Endothelial cell of umbilical vein (primary cell): ENCODE measurements at regions not wholly inside any gene's neighbourhood (a gene's known extent, or its start where the extent isn't known, plus 50 kb on each side); places are given as distances from the start of the nearest gene placed in this dataset.

Source experiments
- BruUV-seq: library from RNA; stranded (reverse); fragments of 400-500 nt; replicated peaks from 2 replicates; lab custom pipeline; 2021; lab: Mats Ljungman, UMichigan
- CTCF ChIA-PET: fragments of 300-600, 350-600 bp; sonication (Branson Sonifier 250); formaldehyde crosslinking; loops from one replicate; lab custom pipeline; 2021; ENCODE audit warnings: antibody characterized with exemption, inconsistent platforms; lab: Charles Lee
- POLR2A ChIA-PET: fragments of 300-600, 350-600 bp; sonication (Branson Sonifier 250); formaldehyde crosslinking; loops from one replicate; lab custom pipeline; 2021; ENCODE audit warnings: antibody characterized with exemption, inconsistent platforms; lab: Charles Lee
- DNase-seq: peaks from one replicate; pipeline ENCODE4 v3.0.0-alpha.2; 2011; ENCODE audit warnings: low read depth, low spot score
- FAIRE-seq: peaks from 2 replicates; lab custom pipeline; 2011; peaks lifted over from hg19 to GRCh38; lab: Jason Lieb, UNC
- H2AFZ ChIP-seq: 2 replicates; pipeline ENCODE4 v1.6.0; 2012; ENCODE audit warnings: low read depth, low read length, control low read depth, inconsistent platforms
- H3K27ac ChIP-seq: 2 replicates; pipeline ENCODE4 v1.5.1; 2011; ENCODE audit warnings: low read depth, mild to moderate bottlenecking, control low read depth, low read length, moderate library complexity; ENCODE audit not compliant: insufficient read depth
- H3K27me3 ChIP-seq, 2 experiments: 2 replicates each; pipeline versions ENCODE4 v1.6.0 to v1.6.1; 2011; ENCODE audit warnings: low read length in 2 of 2, mixed read lengths in 1 of 2; ENCODE audit not compliant: control insufficient read depth in 2 of 2, insufficient read depth in 2 of 2
- H3K36me3 ChIP-seq, 2 experiments: 2 replicates in 1 of 2; 3 replicates in 1 of 2; pipeline ENCODE4 v1.5.1; 2011; ENCODE audit warnings: low read length in 2 of 2, mild to moderate bottlenecking in 1 of 2, moderate library complexity in 1 of 2; ENCODE audit not compliant: control insufficient read depth in 2 of 2, insufficient read depth in 2 of 2; ENCODE audit errors: extremely low read depth in 1 of 2
- H3K4me1 ChIP-seq: 3 replicates; pipeline ENCODE4 v1.5.1; 2011; ENCODE audit warnings: mild to moderate bottlenecking, low read length; ENCODE audit not compliant: control insufficient read depth, insufficient read depth; ENCODE audit errors: extremely low read depth
- H3K4me2 ChIP-seq: 2 replicates; pipeline ENCODE4 v1.6.1; 2011; ENCODE audit warnings: low read length, control low read depth, mixed read lengths; ENCODE audit not compliant: insufficient read depth
- H3K4me3 ChIP-seq, 3 experiments: fragments of 200-600 bp in 1 of 3; sonication (generic), shearing (Covaris generic) in 1 of 3; replicated peaks in 1 of 3; 2 replicates each; pipeline ENCODE4 v1.5.1; 2011 to 2016; ENCODE audit warnings: control low read depth in 3 of 3, low read length in 3 of 3, mild to moderate bottlenecking in 2 of 3, inconsistent platforms in 1 of 3, low read depth in 1 of 3, moderate library complexity in 1 of 3; ENCODE audit not compliant: insufficient read depth in 1 of 3
- H3K79me2 ChIP-seq: 2 replicates; pipeline ENCODE4 v1.6.0; 2012; ENCODE audit warnings: low read length, inconsistent platforms; ENCODE audit not compliant: control insufficient read depth, insufficient read depth
- H3K9ac ChIP-seq: replicated peaks from 2 replicates; pipeline ENCODE3; 2011; ENCODE audit warnings: low read length, control low read depth; ENCODE audit not compliant: insufficient read depth; ENCODE audit errors: extremely low read depth
- H3K9me1 ChIP-seq: replicated peaks from 3 replicates; pipeline ENCODE4 v1.6.0; 2011; ENCODE audit warnings: mild to moderate bottlenecking, low read length; ENCODE audit not compliant: control insufficient read depth, insufficient read depth; ENCODE audit errors: extremely low read depth
- H3K9me3 ChIP-seq: replicated peaks from 2 replicates; pipeline ENCODE4 v1.5.1; 2012; ENCODE audit warnings: low read length, inconsistent platforms; ENCODE audit not compliant: control insufficient read depth, insufficient read depth
- H4K20me1 ChIP-seq: replicated peaks from 2 replicates; pipeline ENCODE3; 2011; ENCODE audit warnings: mild to moderate bottlenecking, low read length; ENCODE audit not compliant: control insufficient read depth, insufficient read depth; ENCODE audit errors: extremely low read depth
- EZH2 ChIP-seq: IDR thresholded peaks from 2 replicates; pipeline ENCODE4 v1.6.1; 2012; ENCODE audit warnings: borderline replicate concordance, low read depth, mild to moderate bottlenecking, moderate library complexity, low read length, inconsistent platforms; ENCODE audit not compliant: severe bottlenecking
- FOS ChIP-seq: IDR thresholded peaks from 2 replicates; pipeline ENCODE4 v1.6.1; 2011; ENCODE audit warnings: mild to moderate bottlenecking, low read length, moderate library complexity, borderline replicate concordance; ENCODE audit not compliant: insufficient read depth
- GATA2 ChIP-seq: IDR thresholded peaks from 2 replicates; pipeline ENCODE4 v1.7.0; 2011; ENCODE audit warnings: low read depth, mild to moderate bottlenecking, moderate library complexity, mixed read lengths, low read length; ENCODE audit not compliant: insufficient read length, insufficient read depth
- JUN ChIP-seq: IDR thresholded peaks from 2 replicates; pipeline ENCODE4 v1.6.1; 2011; ENCODE audit warnings: borderline replicate concordance, low read depth; ENCODE audit not compliant: insufficient read length, insufficient read depth
- MYC ChIP-seq: IDR thresholded peaks from one replicate; pipeline ENCODE4 v1.6.1; 2011; ENCODE audit warnings: mild to moderate bottlenecking, low read depth, low read length
- POLR2A ChIP-seq: IDR thresholded peaks from 2 replicates; pipeline ENCODE4 v1.6.1; 2012; ENCODE audit warnings: low read depth, mild to moderate bottlenecking, control low read depth, low read length
- POLR2AphosphoS5 ChIP-seq: IDR thresholded peaks from 2 replicates; pipeline ENCODE4 v1.6.1; 2012; ENCODE audit warnings: low read depth, mild to moderate bottlenecking, control low read depth, low read length, moderate library complexity; ENCODE audit not compliant: insufficient read depth
- dilution Hi-C: fragments of 300-500 bp; cut with MboI; formaldehyde crosslinking; loops from one replicate; pipeline ENCODE4 v1.15.0; 2019; ENCODE audit warnings: low sequenced_read_pairs; ENCODE audit not compliant: extremely low pct_ligation_motif_present
- intact Hi-C: fragments of 100-400 bp; cut with micrococcal nuclease; formaldehyde crosslinking; loops from one replicate; pipeline ENCODE4 v1.10.0; 2022
- TF ChIP-seq, protein P1 (sequence below): IDR thresholded peaks from 2 replicates; pipeline ENCODE4 v1.6.1; 2011; ENCODE audit not compliant: insufficient read depth, insufficient read length
- TF ChIP-seq, protein P2 (sequence below), 2 donors: IDR thresholded peaks; 1 replicate in 1 of 2; 2 replicates in 1 of 2; pipeline ENCODE4 v1.5.1; 2011; ENCODE audit warnings: low read length in 2 of 2, mild to moderate bottlenecking in 2 of 2, moderate library complexity in 2 of 2, control low read depth in 1 of 2, inconsistent platforms in 1 of 2, low read depth in 1 of 2; ENCODE audit not compliant: insufficient read depth in 1 of 2; ENCODE audit errors: extremely low read depth in 1 of 2

DNA sequence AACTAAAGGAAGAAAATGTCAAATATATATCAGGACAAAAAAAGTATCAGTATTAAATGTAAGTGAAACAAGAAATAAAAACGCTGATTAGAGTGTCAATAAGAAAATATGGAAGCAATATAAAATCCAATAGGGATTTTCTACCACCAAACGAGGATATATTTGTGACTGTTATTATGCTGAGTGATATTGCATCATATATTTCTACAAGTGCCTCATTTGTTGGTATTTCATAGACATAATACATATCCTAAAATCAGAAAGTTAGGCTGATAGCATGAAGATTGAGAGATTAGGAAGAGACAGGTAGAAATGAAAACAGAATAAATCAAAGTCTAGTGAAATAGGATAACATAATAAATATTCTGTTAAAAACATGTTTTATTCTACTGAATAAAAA is 429.2 kb upstream of the IRAK1BP1 start:
- H3K9me3 ChIP-seq, result no peaks in the 10 kb centered on the region
- no peaks in the 10 kb centered on the region for H3K4me1 ChIP-seq
- H3K79me2 ChIP-seq, result no peaks in the 10 kb centered on the region
- H4K20me1 ChIP-seq, result no peaks in the 10 kb centered on the region
- no peak for DNase-seq
- no peak overlapping the region for H3K27ac ChIP-seq
- no peak overlapping the region for H3K4me2 ChIP-seq
- no peak overlapping the region for H3K9ac ChIP-seq
- dilution Hi-C loops, result no loop called here
- BruUV-seq, result no TSS peak
- H2AFZ ChIP-seq, result no peak overlapping the region
- FAIRE-seq, result no peak
- no peaks in the 10 kb centered on the region for H3K27me3 ChIP-seq
- ChIA-PET POLR2A (no interaction called here), CTCF (interaction anchor here (0.7 to 1.8 kb wide), 6 partner anchors 9 to 287 kb away, joined by 3 read pairs; no protein-coding TSS in a partner anchor)
- H3K36me3 ChIP-seq, result no peaks in the 10 kb centered on the region
- H3K9me1 ChIP-seq, result no peaks in the 10 kb centered on the region
- TF ChIP-seq FOS (no peak), MYC (no peak), POLR2AphosphoS5 (no peak), EZH2 (no peak), POLR2A (no peak)
- TF ChIP-seq, protein P1, sequence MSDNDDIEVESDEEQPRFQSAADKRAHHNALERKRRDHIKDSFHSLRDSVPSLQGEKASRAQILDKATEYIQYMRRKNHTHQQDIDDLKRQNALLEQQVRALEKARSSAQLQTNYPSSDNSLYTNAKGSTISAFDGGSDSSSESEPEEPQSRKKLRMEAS, result no peak
- no peak overlapping the region for H3K4me3 ChIP-seq
- intact Hi-C loops, result loop anchor here (5.0 kb wide), 1 partner anchor 254 kb away; no protein-coding TSS in a partner anchor

DNA sequence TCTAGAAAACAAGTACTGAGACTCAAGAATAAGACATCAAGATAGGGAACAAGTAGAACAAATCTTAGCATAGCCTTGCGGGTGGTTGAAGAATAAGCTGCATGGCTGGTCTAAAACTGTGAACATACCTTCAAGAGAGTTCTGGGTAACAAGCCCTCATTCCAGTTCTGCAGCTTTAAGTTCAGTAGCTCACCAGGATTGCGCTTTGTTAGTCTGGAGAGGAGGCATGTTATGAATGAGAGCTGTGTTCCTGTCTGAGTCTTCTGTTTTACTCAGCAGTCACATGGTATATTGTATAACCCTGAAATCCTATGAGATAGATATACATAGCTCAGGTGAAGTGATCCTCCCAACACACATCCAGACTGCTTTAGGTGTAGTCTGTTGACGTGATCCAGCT is 406.6 kb upstream of the IRAK1BP1 start:
- no peak overlapping the region for H3K9ac ChIP-seq
- no peaks in the 10 kb centered on the region for H4K20me1 ChIP-seq
- no peaks in the 10 kb centered on the region for H3K27me3 ChIP-seq
- H3K9me3 ChIP-seq, result no peaks in the 10 kb centered on the region
- CTCF ChIA-PET, result interaction anchor here (1.1 kb wide), 1 partner anchor 10 kb away, joined by 3 read pairs; no protein-coding TSS in a partner anchor
- H3K9me1 ChIP-seq, result no peaks in the 10 kb centered on the region
- DNase-seq (no peak), FAIRE-seq (no peak)
- dilution Hi-C loops, result no loop called here
- no peaks in the 10 kb centered on the region for H3K79me2 ChIP-seq
- TF ChIP-seq GATA2 (no peak), EZH2 (no peak), FOS (no peak), JUN (no peak), MYC (no peak), POLR2A (no peak), POLR2AphosphoS5 (no peak)
- TF ChIP-seq, protein P2, sequence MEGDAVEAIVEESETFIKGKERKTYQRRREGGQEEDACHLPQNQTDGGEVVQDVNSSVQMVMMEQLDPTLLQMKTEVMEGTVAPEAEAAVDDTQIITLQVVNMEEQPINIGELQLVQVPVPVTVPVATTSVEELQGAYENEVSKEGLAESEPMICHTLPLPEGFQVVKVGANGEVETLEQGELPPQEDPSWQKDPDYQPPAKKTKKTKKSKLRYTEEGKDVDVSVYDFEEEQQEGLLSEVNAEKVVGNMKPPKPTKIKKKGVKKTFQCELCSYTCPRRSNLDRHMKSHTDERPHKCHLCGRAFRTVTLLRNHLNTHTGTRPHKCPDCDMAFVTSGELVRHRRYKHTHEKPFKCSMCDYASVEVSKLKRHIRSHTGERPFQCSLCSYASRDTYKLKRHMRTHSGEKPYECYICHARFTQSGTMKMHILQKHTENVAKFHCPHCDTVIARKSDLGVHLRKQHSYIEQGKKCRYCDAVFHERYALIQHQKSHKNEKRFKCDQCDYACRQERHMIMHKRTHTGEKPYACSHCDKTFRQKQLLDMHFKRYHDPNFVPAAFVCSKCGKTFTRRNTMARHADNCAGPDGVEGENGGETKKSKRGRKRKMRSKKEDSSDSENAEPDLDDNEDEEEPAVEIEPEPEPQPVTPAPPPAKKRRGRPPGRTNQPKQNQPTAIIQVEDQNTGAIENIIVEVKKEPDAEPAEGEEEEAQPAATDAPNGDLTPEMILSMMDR (IDR thresholded peaks at IDR 0.05; ENCODE audit: extremely low read depth in 1 of 2, insufficient read depth in 1 of 2, low read depth in 1 of 2, low read length in 2 of 2), result no peak
- TF ChIP-seq, protein P1, result no peak
- BruUV-seq, result no TSS peak
- no peaks in the 10 kb centered on the region for H3K4me1 ChIP-seq
- POLR2A ChIA-PET, result no interaction called here
- intact Hi-C loops, result no loop called here
- H2AFZ ChIP-seq, result no peak overlapping the region
- H3K27ac ChIP-seq, result no peak overlapping the region
- no peak overlapping the region for H3K4me2 ChIP-seq
- H3K4me3 ChIP-seq, result no peak overlapping the region
- H3K36me3 ChIP-seq, result no peaks in the 10 kb centered on the region
